Retinal pigment epithelial cell (primary cell): ENCODE measurements at regions not wholly inside any gene's neighbourhood (a gene's known extent, or its start where the extent isn't known, plus 50 kb on each side); places are given as distances from the start of the nearest gene placed in this dataset.
"Not testable (repeated sequence)": the region's sequence is repeated elsewhere in the genome, so short reads cannot be mapped to it uniquely, and the experiment has no call there.

Source experiments
- DNase-seq: peaks from one replicate; pipeline ENCODE4 v3.0.0-alpha.2; 2010; ENCODE audit warnings: low read depth
- H3K4me3 ChIP-seq: 2 replicates; pipeline ENCODE4 v1.5.1; 2011; ENCODE audit warnings: mild to moderate bottlenecking, low read length, control low read depth, moderate library complexity
- TF ChIP-seq, protein P1 (sequence below): conservative IDR thresholded peaks from 2 replicates; pipeline ENCODE4 v1.5.1; 2011; ENCODE audit warnings: low read depth, low read length, control low read depth, inconsistent platforms

GRCh38 chr12:58104351-58104755 lies 163.0 kb downstream of the ATP23 start:
- H3K4me3 ChIP-seq: no peak overlapping the region

DNA sequence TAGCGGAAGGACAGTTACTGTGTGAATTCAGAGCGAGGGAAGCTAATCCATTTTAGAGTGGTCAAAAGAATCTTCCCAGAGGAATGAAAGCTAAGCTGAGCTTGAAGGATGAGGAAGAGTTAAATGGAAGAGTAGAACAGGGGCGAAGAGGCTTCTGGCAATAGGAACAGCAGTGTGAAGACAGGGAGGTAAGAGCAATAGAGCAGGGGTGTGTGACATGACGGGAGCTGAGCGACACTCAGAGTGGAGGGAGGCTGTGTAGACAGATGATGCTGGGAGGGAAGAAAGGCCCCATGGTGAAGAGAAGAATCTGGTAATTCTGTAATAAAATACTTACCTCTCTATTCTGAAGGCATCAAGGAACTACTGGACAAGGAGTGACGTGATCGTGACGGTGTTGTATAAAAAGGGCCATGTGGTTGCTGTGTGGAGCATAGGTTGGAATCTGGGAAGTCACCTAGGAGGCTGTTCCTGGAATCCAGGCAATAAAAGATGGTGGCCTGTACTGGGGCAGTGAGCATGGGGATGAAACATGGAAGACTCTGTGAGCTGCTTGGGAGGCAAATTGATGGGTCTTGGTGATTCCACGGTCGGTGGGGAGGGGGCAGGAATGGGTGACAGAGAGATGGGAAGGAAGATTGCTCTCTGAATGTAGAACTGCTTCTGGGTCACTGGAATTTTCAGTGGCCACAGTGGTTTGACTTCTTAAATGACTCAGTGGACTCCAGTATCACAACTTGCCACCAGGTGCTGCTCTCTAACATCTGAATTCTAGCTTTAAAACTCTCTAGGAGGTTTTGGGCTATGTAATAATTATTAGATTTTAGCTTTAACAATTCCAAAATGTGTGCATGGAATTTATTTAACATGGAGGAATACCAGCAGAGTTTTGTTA lies 164.1 kb downstream of the ATP23 start:
- DNase-seq: no peak
- TF ChIP-seq, protein P1, sequence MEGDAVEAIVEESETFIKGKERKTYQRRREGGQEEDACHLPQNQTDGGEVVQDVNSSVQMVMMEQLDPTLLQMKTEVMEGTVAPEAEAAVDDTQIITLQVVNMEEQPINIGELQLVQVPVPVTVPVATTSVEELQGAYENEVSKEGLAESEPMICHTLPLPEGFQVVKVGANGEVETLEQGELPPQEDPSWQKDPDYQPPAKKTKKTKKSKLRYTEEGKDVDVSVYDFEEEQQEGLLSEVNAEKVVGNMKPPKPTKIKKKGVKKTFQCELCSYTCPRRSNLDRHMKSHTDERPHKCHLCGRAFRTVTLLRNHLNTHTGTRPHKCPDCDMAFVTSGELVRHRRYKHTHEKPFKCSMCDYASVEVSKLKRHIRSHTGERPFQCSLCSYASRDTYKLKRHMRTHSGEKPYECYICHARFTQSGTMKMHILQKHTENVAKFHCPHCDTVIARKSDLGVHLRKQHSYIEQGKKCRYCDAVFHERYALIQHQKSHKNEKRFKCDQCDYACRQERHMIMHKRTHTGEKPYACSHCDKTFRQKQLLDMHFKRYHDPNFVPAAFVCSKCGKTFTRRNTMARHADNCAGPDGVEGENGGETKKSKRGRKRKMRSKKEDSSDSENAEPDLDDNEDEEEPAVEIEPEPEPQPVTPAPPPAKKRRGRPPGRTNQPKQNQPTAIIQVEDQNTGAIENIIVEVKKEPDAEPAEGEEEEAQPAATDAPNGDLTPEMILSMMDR: peak; percentile 46
- no peak overlapping the region for H3K4me3 ChIP-seq

More at GRCh38 chr12:58104351-58104755, 163.0 kb downstream of the ATP23 start:
- DNase-seq: no peak
- TF ChIP-seq, protein P1: no peak

DNA sequence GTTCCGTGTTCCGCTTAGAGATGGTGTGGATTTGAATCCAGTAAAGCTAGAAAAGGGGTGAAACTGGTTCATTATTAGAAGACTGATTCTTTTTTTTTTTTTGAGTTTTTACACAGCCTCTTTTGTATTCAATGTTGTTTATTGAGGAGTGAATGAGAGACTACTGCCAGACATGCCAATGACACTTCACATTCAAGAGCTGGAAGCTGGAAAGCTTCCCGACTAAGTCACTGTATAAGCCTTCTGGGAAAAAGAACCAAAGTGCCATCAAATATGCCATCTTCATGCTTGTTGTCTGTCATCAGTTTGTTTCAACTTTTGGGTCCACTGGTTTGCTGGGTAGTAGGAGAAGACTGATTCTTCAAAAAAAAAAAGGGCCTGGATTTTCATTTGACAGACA lies 164.8 kb downstream of the ATP23 start:
- H3K4me3 ChIP-seq: no peak overlapping the region
- DNase-seq: no peak
- TF ChIP-seq, protein P1: no peak

DNA sequence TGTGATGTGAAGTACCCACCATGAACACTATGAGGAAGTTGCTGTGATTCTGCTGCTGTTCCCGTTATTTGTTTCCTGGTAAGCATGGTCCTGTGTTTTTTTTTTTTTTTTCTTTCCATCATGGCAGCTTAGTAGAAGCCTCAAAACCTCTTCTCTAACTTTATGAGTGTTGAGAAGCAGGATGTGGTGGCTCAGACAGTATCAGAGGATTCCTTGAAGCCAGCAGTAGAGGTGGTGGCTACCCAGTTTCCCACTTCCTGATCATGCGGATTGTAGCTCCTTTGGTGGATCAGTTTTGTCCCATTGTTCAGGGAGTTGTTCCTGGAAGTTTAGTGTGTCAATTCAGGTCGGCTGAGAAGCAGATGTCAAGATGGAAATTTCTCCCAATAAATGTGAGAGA lies 175.8 kb downstream of the ATP23 start:
- no peak for DNase-seq
- no peak overlapping the region for H3K4me3 ChIP-seq
- TF ChIP-seq, protein P1: no peak

DNA sequence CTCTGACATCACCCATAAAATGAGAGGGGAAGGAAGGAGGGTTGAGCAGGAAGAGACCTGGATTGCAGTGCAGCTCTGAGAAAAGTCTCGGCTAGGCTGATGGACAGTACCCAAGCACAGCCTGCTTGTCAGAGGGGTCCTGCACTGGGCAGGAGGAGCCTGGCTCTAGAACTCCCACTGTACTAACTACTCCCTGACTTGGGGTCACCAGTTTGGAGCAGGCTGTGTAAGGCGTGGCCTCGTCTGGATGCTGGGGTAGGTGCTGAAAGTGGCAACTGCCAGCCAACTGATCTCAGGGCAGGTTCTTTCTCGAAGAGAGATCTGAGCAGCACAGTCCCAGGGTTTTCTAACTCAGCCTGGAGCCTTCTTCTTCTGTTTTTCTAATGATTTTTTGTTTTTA lies 176.3 kb downstream of the ATP23 start:
- H3K4me3 ChIP-seq: no peak overlapping the region
- TF ChIP-seq, protein P1: no peak
- no peak for DNase-seq

- not testable (repeated sequence) for DNase-seq
These were observed 184.4 kb downstream of the ATP23 start for GRCh38 chr12:58125761-58126160.

GRCh38 chr12:58131986-58132755 lies 190.8 kb downstream of the ATP23 start:
- TF ChIP-seq, protein P1: no peak
- no peak for DNase-seq
- no peak overlapping the region for H3K4me3 ChIP-seq

More at GRCh38 chr12:58125761-58126160, 184.4 kb downstream of the ATP23 start:
- H3K4me3 ChIP-seq: not testable (repeated sequence)
